ENCODE measurements at regions not wholly inside any gene's neighbourhood (a gene's known extent, or its start where the extent isn't known, plus 50 kb on each side); places are given as distances from the start of the nearest gene placed in this dataset.

- TF ChIP-seq CTCF (IDR thresholded peaks at IDR 0.05) (no peak), EP300 (IDR thresholded peaks at IDR 0.05) (no peak)
These were observed 56.2 kb upstream of the VEPH1 start for GRCh38 chr3:157559401-157559800.
